Sigmoid colon (tissue), 6 donors: ENCODE measurements at regions not wholly inside any gene's neighbourhood (a gene's known extent, or its start where the extent isn't known, plus 50 kb on each side); places are given as distances from the start of the nearest gene placed in this dataset.

Experiments
- DNase-seq: peaks from one replicate; pipeline ENCODE4 v3.0.0-alpha.2; 2019
- H3K27ac ChIP-seq, 4 donors: fragments of 200-600 bp; sonication (generic); one replicate each; pipeline ENCODE4 v1.5.1; 2016 to 2019; ENCODE audit warnings: mild to moderate bottlenecking in 1 of 4
- H3K27me3 ChIP-seq, 3 donors: fragments of 200-600 bp; sonication (generic); one replicate each; pipeline ENCODE4 v1.5.1; 2019; ENCODE audit warnings: mild to moderate bottlenecking in 1 of 3
- H3K36me3 ChIP-seq, 4 donors: fragments of 200-600 bp; sonication (generic); one replicate each; pipeline ENCODE4 v1.5.1; 2016 to 2019
- H3K4me1 ChIP-seq, 4 donors: fragments of 200-600 bp; sonication (generic); one replicate each; pipeline ENCODE4 v1.5.1; 2017 to 2019
- H3K4me3 ChIP-seq, 4 donors: fragments of 200-600 bp; sonication (generic); one replicate each; pipeline ENCODE4 v1.5.1; 2017 to 2019; ENCODE audit warnings: mild to moderate bottlenecking in 2 of 4, moderate library complexity in 1 of 4
- H3K9me3 ChIP-seq, 4 donors: fragments of 200-600 bp in 3 of 4; sonication (generic) in 3 of 4; one replicate each; pipeline versions ENCODE4 v1.5.1 to v1.6.1; 2013 to 2019
- CTCF ChIP-seq, 4 experiments: fragments of 450-650 bp in 3 of 4; fragments of 200-600 bp in 1 of 4; IDR thresholded peaks; one replicate each; pipeline ENCODE4 v1.5.1; 2016 to 2019; ENCODE audit warnings: antibody characterized with exemption in 4 of 4, mild to moderate bottlenecking in 3 of 4, moderate library complexity in 2 of 4
- EP300 ChIP-seq, 4 donors: sonication (generic); formaldehyde crosslinking; IDR thresholded peaks; one replicate each; pipeline ENCODE4 v1.6.1; 2017; ENCODE audit warnings: antibody characterized with exemption in 4 of 4
- POLR2A ChIP-seq, 2 donors: fragments of 450-650 bp; IDR thresholded peaks; one replicate each; pipeline ENCODE4 v1.6.1; 2016; ENCODE audit warnings: antibody characterized with exemption in 2 of 2, mild to moderate bottlenecking in 2 of 2, moderate library complexity in 2 of 2
- POLR2AphosphoS5 ChIP-seq, 4 donors: sonication (generic); formaldehyde crosslinking; IDR thresholded peaks; one replicate each; pipeline ENCODE4 v1.6.1; 2017; ENCODE audit warnings: antibody characterized with exemption in 4 of 4
- WGBS, 2 donors: extraction: QIAGEN DNeasy Blood & Tissue Kit; methylation state at CpG; one replicate each; pipeline ENCODE4 v1.1.7; 2013; 5-methylcytosine and 5-hydroxymethylcytosine counted together
- intact Hi-C: fragments of 100-400 bp; cut with DNase I; formaldehyde crosslinking; loops from one replicate; pipeline ENCODE4 v1.15.1; 2023
- donor health status: healthy with polysubstance abuse.
- donor health status: healthy.

- Histone ChIP-seq H3K4me1 (no peaks in the 10 kb centered on the region), H3K4me3 (no peak overlapping the region), H3K36me3 (no peaks in the 10 kb centered on the region), H3K9me3 (no peaks in the 10 kb centered on the region), H3K27ac (no peak overlapping the region), H3K27me3 (no peaks in the 10 kb centered on the region)
- WGBS, 2 donors: 75 to 80% methylated on average over 4 of the region's 4 CpGs
- intact Hi-C loops: no loop called here
- TF ChIP-seq EP300 (IDR thresholded peaks at IDR 0.05) (no peak), POLR2A (IDR thresholded peaks at IDR 0.05) (no peak), POLR2AphosphoS5 (IDR thresholded peaks at IDR 0.05) (no peak), CTCF (IDR thresholded peaks at IDR 0.05) (no peak)
- no peak for DNase-seq
These were observed 66.3 kb upstream of the INHBA start for GRCh38 chr7:41769162-41769561.

GRCh38 chr7:41763626-41764025 is 60.7 kb upstream of the INHBA start:
- no peak for DNase-seq
- intact Hi-C loops: no loop called here
- no peaks in the 10 kb centered on the region for H3K27me3 ChIP-seq
- H3K4me1 ChIP-seq: no peaks in the 10 kb centered on the region
- WGBS, 2 donors: 88% methylated on average over 4 of the region's 4 CpGs
- TF ChIP-seq POLR2A (IDR thresholded peaks at IDR 0.05) (no peak), CTCF (IDR thresholded peaks at IDR 0.05) (no peak), POLR2AphosphoS5 (IDR thresholded peaks at IDR 0.05) (no peak), EP300 (IDR thresholded peaks at IDR 0.05) (no peak)
- no peaks in the 10 kb centered on the region for H3K9me3 ChIP-seq
- no peak overlapping the region for H3K27ac ChIP-seq
- H3K36me3 ChIP-seq: no peaks in the 10 kb centered on the region
- no peak overlapping the region for H3K4me3 ChIP-seq

- no peak for DNase-seq
- intact Hi-C loops: no loop called here
- Histone ChIP-seq H3K9me3 (no peaks in the 10 kb centered on the region), H3K27me3 (no peaks in the 10 kb centered on the region), H3K4me1 (no peaks in the 10 kb centered on the region), H3K36me3 (no peaks in the 10 kb centered on the region), H3K27ac (no peak overlapping the region), H3K4me3 (no peak overlapping the region)
- TF ChIP-seq POLR2AphosphoS5 (IDR thresholded peaks at IDR 0.05): no peak
- no peak for TF ChIP-seq CTCF (IDR thresholded peaks at IDR 0.05)
- no peak for TF ChIP-seq EP300 (IDR thresholded peaks at IDR 0.05)
- no peak for TF ChIP-seq POLR2A (IDR thresholded peaks at IDR 0.05)
These were observed 59.8 kb upstream of the INHBA start for GRCh38 chr7:41762641-41763040.

- no peaks in the 10 kb centered on the region for H3K4me1 ChIP-seq
- H3K36me3 ChIP-seq: no peaks in the 10 kb centered on the region
- no peaks in the 10 kb centered on the region for H3K27me3 ChIP-seq
- no peaks in the 10 kb centered on the region for H3K9me3 ChIP-seq
- TF ChIP-seq POLR2A (IDR thresholded peaks at IDR 0.05): no peak
- no peak for TF ChIP-seq CTCF (IDR thresholded peaks at IDR 0.05)
- TF ChIP-seq EP300 (IDR thresholded peaks at IDR 0.05): no peak
- TF ChIP-seq POLR2AphosphoS5 (IDR thresholded peaks at IDR 0.05): no peak
- H3K4me3 ChIP-seq: no peak overlapping the region
- intact Hi-C loops: no loop called here
- H3K27ac ChIP-seq: no peak overlapping the region
- WGBS, 2 donors: 90 to 96% methylated on average over 1 of the region's 1 CpG
- DNase-seq: no peak
These were observed 57.4 kb upstream of the INHBA start for GRCh38 chr7:41760293-41760692.

- Histone ChIP-seq H3K27me3 (no peaks in the 10 kb centered on the region), H3K9me3 (no peaks in the 10 kb centered on the region), H3K4me1 (no peaks in the 10 kb centered on the region), H3K36me3 (no peaks in the 10 kb centered on the region), H3K4me3 (no peak overlapping the region), H3K27ac (no peak overlapping the region)
- DNase-seq: no peak
- intact Hi-C loops: no loop called here
- 60 to 74% methylated on average over 3 of the region's 3 CpGs for WGBS, 2 donors
- TF ChIP-seq POLR2A (IDR thresholded peaks at IDR 0.05) (no peak), POLR2AphosphoS5 (IDR thresholded peaks at IDR 0.05) (no peak), CTCF (IDR thresholded peaks at IDR 0.05) (no peak), EP300 (IDR thresholded peaks at IDR 0.05) (no peak)
These were observed 55.4 kb upstream of the INHBA start for GRCh38 chr7:41758321-41758720.
